ENCODE measurements at regions not wholly inside any gene's neighbourhood (a gene's known extent, or its start where the extent isn't known, plus 50 kb on each side); places are given as distances from the start of the nearest gene placed in this dataset.

DNA sequence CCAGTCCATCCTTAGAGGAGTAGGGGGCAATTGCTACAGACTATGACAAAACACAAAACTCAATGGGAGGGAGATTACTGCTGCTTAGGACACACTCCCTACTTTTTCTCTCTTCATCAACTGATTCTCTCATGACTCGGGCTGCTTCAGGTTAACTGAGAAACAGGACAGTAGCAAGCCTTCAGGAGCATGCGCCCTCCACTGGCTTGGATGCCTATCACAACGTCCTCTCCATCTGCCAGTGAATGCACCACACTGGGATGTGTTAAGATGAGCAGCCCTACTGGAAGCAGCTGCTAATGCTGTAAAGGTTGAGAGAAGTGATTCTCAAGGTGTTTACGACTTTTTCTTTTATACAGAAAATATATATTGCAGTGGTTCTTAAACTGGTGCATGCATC is 542.3 kb downstream of the EDEM1 start:
- TF ChIP-seq PAF1 (CRISPR knock-in tag; IDR thresholded peaks at IDR 0.05) (no peak), MED1 (CRISPR knock-in tag; IDR thresholded peaks at IDR 0.05) (no peak), DR1 (CRISPR knock-in tag; IDR thresholded peaks at IDR 0.05) (no peak), KLF11 (CRISPR knock-in tag; IDR thresholded peaks at IDR 0.05) (no peak), ETV5 (CRISPR knock-in tag; IDR thresholded peaks at IDR 0.05; ENCODE audit: borderline replicate concordance) (no peak)
- TF ChIP-seq, protein P1, sequence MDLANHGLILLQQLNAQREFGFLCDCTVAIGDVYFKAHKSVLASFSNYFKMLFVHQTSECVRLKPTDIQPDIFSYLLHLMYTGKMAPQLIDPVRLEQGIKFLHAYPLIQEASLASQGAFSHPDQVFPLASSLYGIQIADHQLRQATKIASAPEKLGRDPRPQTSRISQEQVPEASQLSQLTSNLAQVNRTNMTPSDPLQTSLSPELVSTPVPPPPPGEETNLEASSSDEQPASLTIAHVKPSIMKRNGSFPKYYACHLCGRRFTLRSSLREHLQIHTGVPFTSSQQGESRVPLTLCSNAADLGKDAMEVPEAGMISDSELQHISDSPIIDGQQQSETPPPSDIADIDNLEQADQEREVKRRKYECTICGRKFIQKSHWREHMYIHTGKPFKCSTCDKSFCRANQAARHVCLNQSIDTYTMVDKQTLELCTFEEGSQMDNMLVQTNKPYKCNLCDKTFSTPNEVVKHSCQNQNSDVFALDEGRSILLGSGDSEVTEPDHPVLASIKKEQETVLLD (CRISPR knock-in tag; IDR thresholded peaks at IDR 0.05; ENCODE audit: low read depth): no peak
- TF ChIP-seq, protein P2, sequence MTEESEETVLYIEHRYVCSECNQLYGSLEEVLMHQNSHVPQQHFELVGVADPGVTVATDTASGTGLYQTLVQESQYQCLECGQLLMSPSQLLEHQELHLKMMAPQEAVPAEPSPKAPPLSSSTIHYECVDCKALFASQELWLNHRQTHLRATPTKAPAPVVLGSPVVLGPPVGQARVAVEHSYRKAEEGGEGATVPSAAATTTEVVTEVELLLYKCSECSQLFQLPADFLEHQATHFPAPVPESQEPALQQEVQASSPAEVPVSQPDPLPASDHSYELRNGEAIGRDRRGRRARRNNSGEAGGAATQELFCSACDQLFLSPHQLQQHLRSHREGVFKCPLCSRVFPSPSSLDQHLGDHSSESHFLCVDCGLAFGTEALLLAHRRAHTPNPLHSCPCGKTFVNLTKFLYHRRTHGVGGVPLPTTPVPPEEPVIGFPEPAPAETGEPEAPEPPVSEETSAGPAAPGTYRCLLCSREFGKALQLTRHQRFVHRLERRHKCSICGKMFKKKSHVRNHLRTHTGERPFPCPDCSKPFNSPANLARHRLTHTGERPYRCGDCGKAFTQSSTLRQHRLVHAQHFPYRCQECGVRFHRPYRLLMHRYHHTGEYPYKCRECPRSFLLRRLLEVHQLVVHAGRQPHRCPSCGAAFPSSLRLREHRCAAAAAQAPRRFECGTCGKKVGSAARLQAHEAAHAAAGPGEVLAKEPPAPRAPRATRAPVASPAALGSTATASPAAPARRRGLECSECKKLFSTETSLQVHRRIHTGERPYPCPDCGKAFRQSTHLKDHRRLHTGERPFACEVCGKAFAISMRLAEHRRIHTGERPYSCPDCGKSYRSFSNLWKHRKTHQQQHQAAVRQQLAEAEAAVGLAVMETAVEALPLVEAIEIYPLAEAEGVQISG (CRISPR knock-in tag; IDR thresholded peaks at IDR 0.05): peak; percentile 56
- intact Hi-C loops (cut with micrococcal nuclease; ENCODE audit: unreplicated experiment): loop anchor here (10.0 kb wide), 1 partner anchor 425 kb away; no protein-coding TSS in a partner anchor
- POLR2A ChIA-PET: no interaction called here
- Histone ChIP-seq H3K9me3 (ENCODE audit: low read length) (no peaks in the 10 kb centered on the region), H3K4me1 (ENCODE audit: insufficient read depth, low read length) (no peaks in the 10 kb centered on the region), H3K36me3 (replicated peaks in 1 of 2; ENCODE audit: control insufficient read depth in 1 of 2, insufficient read depth in 2 of 2, low read length in 2 of 2) (no peaks in the 10 kb centered on the region), H2AFZ (ENCODE audit: low read length) (no peak overlapping the region), H3K9ac (ENCODE audit: insufficient read depth, low read depth, low read length) (no peak overlapping the region), H3K4me2 (ENCODE audit: low read depth, low read length) (no peak overlapping the region), H3K79me2 (ENCODE audit: insufficient read depth, low read length) (no peaks in the 10 kb centered on the region), H3K27me3 (ENCODE audit: control insufficient read depth in 1 of 2, insufficient read depth in 2 of 2, low read length in 2 of 2) (no peaks in the 10 kb centered on the region; a peak in 1 of 5 replicates), H4K20me1 (ENCODE audit: insufficient read depth, low read length) (no peaks in the 10 kb centered on the region), H3K27ac (ENCODE audit: extremely low read length, insufficient read depth, low read length) (no peak overlapping the region), H3K4me3 (replicated peaks in 1 of 3; ENCODE audit: insufficient read depth in 1 of 3, low read depth in 2 of 3, low read length in 3 of 3) (no peak overlapping the region)
- ATAC-seq (no peak), DNase-seq (ENCODE audit: low spot score) (no peak), FAIRE-seq (no peak)
- in situ Hi-C loops (cut with HindIII; ENCODE audit: extremely low pct_ligation_motif_present, low pct_unique_long_range_greater_than_20kb): no loop called here
- CTCF ChIA-PET (ENCODE audit: low intra/inter-chr PET ratio, low total read pairs): no interaction called here
- no TSS peak for BruUV-seq (replicated peaks)
- 22% methylated on average over 4 of the region's 4 CpGs for WGBS (ENCODE audit: low lambda C conversion rate)
